ENCODE measurements at regions not wholly inside any gene's neighbourhood (a gene's known extent, or its start where the extent isn't known, plus 50 kb on each side); places are given as distances from the start of the nearest gene placed in this dataset.

DNA sequence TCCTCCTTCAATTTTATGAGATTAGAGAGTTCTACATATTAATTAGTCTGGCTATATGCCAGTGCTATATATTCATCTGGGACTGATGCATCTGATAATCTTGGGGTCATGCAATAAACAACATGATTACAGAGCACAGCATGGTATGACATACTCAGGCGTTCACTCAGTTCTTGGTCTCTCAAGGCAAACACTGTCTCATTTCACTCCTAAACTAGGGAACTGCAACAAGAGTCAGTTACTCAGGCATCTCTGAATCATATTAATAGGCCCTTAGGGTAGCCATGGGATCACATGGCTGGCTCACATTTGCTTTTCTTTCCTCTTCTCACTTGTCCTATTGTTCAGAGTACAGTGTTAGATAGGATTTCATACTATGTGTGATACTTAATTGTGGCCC is 91.8 kb upstream of the TMEM260 start:
- H2BK120ac ChIP-seq (ENCODE audit: low read depth, low read length), result no peak overlapping the region
- ATAC-seq (ENCODE audit: low read depth) (peak; percentile 72), DNase-seq (peak; percentile 67)
- POLR2A ChIA-PET (ENCODE audit: unreplicated experiment), result no interaction called here
- H3K27ac ChIP-seq (ENCODE audit: insufficient read depth, low read length), result no peak overlapping the region
- no peak overlapping the region for H4K8ac ChIP-seq (ENCODE audit: low read depth in 2 of 2, low read length in 2 of 2)
- H3K36me3 ChIP-seq (ENCODE audit: control insufficient read depth, insufficient read depth, low read length), result no peaks in the 10 kb centered on the region
- H4K5ac ChIP-seq (ENCODE audit: low read depth, low read length), result no peak overlapping the region
- H2AK5ac ChIP-seq (ENCODE audit: low read depth, low read length), result no peak overlapping the region
- H2AFZ ChIP-seq (replicated peaks; ENCODE audit: low read length, poor library complexity), result no peak overlapping the region
- no peak overlapping the region for H2BK20ac ChIP-seq (ENCODE audit: low read depth, low read length)
- no peak overlapping the region for H3K23ac ChIP-seq (ENCODE audit: low read depth, low read length)
- no peaks in the 10 kb centered on the region for H3K9me1 ChIP-seq (ENCODE audit: insufficient read depth, low read length)
- no peak overlapping the region for H3K56ac ChIP-seq (ENCODE audit: extremely low read depth, insufficient read depth, low read length)
- H4K20me1 ChIP-seq (ENCODE audit: insufficient read depth, low read length), result no peaks in the 10 kb centered on the region
- no peak overlapping the region for H3K14ac ChIP-seq (replicated peaks; ENCODE audit: low read depth, low read length)
- no peak overlapping the region for H4K91ac ChIP-seq (ENCODE audit: insufficient read depth, low read depth, low read length)
- no peaks in the 10 kb centered on the region for H3K4me1 ChIP-seq (ENCODE audit: control insufficient read depth, insufficient read depth, low read length)
- in situ Hi-C loops (cut with MboI; ENCODE audit: low sequenced_read_pairs), result loop anchor here (5.0 to 25.0 kb wide), 2 partner anchors 1035 to 1250 kb away; no protein-coding TSS in a partner anchor
- intact Hi-C loops (cut with micrococcal nuclease), result loop anchor here (2.0 kb wide), 2 partner anchors 1041 to 1049 kb away; no protein-coding TSS in a partner anchor
- CTCF ChIA-PET, result interaction anchor here (0.6 to 1.5 kb wide), 3 partner anchors 13 to 795 kb away, joined by 3 to 8 read pairs (median 4); no protein-coding TSS in a partner anchor
- H3K79me1 ChIP-seq (ENCODE audit: low read depth in 1 of 2, low read length in 2 of 2), result no peaks in the 10 kb centered on the region
- H3K18ac ChIP-seq (ENCODE audit: low read depth, low read length), result no peak overlapping the region
- no peak overlapping the region for H2AK9ac ChIP-seq (replicated peaks; ENCODE audit: low read depth, low read length, poor library complexity)
- H3K4ac ChIP-seq (ENCODE audit: low read depth, low read length), result no peak overlapping the region
- no CpG with 5 or more reads among the region's 1 CpG for WGBS, 2 experiments (ENCODE audit: extremely low coverage in 2 of 2, insufficient read length in 1 of 2)
- BruUV-seq (replicated peaks), result no TSS peak
- no peaks in the 10 kb centered on the region for H3K9me3 ChIP-seq (ENCODE audit: control insufficient read depth, insufficient read depth, low read length)
- no peak overlapping the region for H3K4me3 ChIP-seq (ENCODE audit: insufficient read depth, low read depth, low read length)
- H2BK5ac ChIP-seq (ENCODE audit: low read depth, low read length, poor library complexity, severe bottlenecking), result no peak overlapping the region
- TF ChIP-seq USF2 (IDR thresholded peaks at IDR 0.05; ENCODE audit: low read depth, low read length) (peak; percentile 50; the same call in 1 of the 2 replicates), BHLHE40 (IDR thresholded peaks at IDR 0.05; ENCODE audit: low read depth, low read length) (no peak), CEBPB (IDR thresholded peaks at IDR 0.05; ENCODE audit: low read depth, low read length) (peak; percentile 85)
- no peak overlapping the region for H3K4me2 ChIP-seq (ENCODE audit: low read depth, low read length)
- no peak overlapping the region for H3K9ac ChIP-seq (ENCODE audit: low read depth, low read length)
- no peaks in the 10 kb centered on the region; the same call in 1 of the 2 replicates for H3K27me3 ChIP-seq (ENCODE audit: control insufficient read depth, insufficient read depth, low read length)
- dilution Hi-C loops (cut with HindIII; ENCODE audit: low sequenced_read_pairs, unreplicated experiment), result no loop called here
- H2BK15ac ChIP-seq (ENCODE audit: low read depth, low read length), result no peak overlapping the region
